ENCODE measurements at regions not wholly inside any gene's neighbourhood (a gene's known extent, or its start where the extent isn't known, plus 50 kb on each side); places are given as distances from the start of the nearest gene placed in this dataset.
A peak's percentile ranks its signal among the peaks of the same experiment; 100 is the strongest.
"Not testable (repeated sequence)": the region's sequence is repeated elsewhere in the genome, so short reads cannot be mapped to it uniquely, and the experiment has no call there.

GRCh38 chr14:82759656-82760055 lies 1226.0 kb upstream of the SEL1L start:
- DNase-seq, result no peak

DNA sequence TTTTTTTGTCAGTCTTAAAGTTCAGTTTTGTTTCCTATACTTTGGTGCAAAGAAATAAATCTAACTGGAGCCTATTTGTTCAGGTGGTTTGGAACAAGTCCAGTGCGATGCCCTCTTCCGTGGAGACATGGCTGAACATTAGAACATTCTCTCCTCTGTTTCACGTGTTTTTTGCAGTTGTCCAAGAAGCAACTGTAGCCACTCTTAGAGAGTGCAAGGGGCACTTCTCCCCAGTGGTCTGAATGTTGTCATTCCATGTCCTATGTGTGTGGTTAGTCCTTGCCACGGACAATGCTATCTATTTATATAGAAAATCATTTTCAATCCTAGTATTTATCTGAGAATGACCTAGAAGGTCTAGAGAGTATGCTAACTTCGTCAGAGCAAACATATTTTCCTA lies 1232.5 kb upstream of the SEL1L start:
- no peak for DNase-seq

DNA sequence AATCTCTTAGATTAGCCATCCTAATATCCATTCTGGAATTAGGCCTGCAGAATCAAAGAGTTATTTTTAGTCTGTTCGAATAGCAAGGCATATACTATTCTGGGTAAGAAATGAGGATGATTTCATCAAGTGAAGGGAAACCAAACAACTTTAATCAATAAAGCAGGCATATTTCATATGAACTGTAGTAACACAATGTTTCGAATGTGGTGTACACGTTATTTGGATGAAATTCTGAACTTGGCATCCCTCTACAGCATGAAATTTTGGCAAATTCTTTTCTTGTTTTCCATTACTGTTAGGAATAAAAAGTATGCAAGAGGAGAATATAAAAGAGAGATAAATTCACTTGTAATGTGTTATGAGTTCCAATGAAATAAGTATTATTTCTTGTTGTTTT lies 1233.3 kb upstream of the SEL1L start:
- no peak for DNase-seq

GRCh38 chr14:82776958-82777357 lies 1243.3 kb upstream of the SEL1L start:
- DNase-seq, result no peak

- DNase-seq, result no peak
Measured at GRCh38 chr14:82778008-82778590, 1244.4 kb upstream of the SEL1L start.

DNA sequence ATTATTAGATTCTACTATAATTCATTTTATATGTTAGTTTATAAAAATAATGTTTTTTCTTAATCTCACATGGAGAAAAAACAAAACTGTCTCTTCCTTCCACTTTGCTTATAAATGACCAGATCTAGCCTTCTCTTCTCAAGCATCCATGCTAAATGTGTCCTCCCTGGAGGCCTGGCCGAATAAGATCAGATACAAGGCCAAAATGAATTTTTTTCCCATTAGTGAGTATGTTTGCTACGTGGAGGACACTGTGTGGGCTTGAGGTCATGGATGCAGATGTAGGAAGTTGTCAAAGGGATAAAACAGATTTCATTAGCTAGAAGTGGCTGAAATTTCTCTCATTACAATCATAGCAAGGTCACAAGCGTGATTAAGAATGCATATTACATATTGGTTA lies 1244.9 kb upstream of the SEL1L start:
- no peak for DNase-seq

DNA sequence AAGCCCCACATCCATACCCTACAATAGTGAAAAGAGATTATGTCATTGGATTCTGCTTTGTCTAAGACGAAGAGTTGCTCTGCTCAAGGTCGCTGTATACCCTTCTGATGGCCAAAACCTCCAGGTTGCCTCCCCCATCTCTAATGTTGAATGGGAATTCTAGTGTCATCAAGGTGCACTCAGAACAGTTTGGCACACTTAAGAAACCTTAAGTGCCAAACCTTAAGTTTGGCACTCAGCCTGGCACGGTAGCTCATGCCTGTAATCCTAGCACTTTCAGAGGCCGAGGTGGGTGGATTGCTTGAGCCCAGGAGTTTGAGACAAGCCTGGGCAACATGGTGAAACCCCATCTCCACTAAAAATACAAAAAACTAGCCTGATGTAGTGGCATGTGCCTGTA lies 1245.6 kb upstream of the SEL1L start:
- DNase-seq, result no peak

GRCh38 chr14:82785756-82786482 lies 1252.3 kb upstream of the SEL1L start:
- DNase-seq, result no peak

DNA sequence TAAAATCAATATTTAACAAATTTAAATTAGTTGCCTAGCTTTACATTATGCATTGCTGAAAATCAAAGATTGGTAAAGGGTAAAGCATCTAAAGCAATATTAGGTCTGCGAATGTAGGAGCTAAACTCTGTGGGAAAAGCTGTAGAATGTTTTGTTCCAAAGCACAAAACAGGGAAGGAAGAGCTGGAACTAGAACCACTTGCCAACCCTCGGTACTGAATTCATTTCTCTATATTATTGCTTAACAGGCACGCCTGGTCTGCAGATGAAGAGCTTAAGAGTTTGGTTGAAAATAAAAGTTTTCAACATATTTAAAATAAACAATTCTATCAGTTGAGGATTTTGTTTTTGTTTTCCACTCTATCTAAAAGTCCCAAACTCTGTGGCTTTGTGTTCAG lies 1252.8 kb upstream of the SEL1L start:
- no peak for DNase-seq

GRCh38 chr14:82796086-82796485 lies 1262.4 kb upstream of the SEL1L start:
- no peak for DNase-seq

DNA sequence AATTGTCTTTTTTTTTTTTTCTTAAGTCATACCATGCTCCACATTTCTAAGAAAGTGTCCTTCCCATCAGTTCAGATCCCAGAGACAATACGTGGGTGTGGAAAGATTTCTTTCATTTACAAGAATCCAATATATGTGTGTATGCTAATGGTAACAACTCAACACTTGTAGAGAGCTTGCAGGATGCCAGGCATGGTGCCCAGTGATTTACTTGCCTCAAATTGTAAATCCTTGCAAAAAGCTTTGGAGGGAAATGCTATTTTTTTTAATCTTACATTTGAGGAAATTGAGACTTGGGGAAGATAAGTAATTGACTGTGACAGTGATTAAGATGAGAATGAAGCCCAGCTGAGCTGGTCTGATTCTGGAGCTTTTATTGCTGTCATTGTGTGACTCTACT lies 1264.6 kb upstream of the SEL1L start:
- no peak for DNase-seq

- DNase-seq, result no peak
Measured at GRCh38 chr14:82805892-82806825, 1272.5 kb upstream of the SEL1L start.

DNA sequence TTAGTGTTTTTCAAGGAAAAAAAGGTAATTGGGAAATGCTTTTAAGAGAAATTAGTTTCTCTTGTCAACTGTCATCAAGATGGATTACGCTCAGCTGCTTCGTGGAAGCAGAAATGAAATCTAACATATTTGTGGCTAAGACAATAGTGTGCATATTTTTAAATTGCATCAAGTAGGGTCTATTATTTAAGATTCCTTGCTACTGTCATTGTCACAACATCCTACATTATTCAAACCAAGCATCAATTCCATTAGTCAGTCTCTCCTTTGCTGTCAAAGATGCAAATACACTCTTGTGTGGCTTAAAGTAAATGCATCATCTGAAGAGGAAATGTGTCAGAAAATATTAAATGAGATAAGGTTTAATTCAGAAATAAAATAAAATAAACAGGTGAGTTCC lies 1277.6 kb upstream of the SEL1L start:
- no peak for DNase-seq

DNA sequence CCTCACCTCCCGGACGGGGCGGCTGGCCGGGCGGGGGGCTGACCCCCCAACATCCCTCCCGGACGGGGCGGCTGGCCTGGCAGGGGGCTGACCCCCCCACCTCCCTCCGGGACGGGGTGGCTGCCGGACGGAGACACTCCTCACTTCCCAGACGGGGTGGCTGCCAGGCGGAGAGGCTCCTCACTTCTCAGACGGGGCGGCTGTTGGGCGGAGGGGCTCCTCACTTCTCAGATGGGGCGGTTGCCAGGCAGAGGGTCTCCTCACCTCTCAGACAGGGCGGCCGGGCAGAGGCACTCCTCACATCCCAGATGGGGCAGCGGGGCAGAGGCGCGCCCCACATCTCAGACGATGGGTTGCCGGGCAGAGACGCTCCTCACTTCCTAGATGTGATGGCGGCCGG lies 1280.7 kb upstream of the SEL1L start:
- not testable (repeated sequence) for DNase-seq

GRCh38 chr14:82830596-82830995 lies 1296.9 kb upstream of the SEL1L start:
- no peak for DNase-seq

DNA sequence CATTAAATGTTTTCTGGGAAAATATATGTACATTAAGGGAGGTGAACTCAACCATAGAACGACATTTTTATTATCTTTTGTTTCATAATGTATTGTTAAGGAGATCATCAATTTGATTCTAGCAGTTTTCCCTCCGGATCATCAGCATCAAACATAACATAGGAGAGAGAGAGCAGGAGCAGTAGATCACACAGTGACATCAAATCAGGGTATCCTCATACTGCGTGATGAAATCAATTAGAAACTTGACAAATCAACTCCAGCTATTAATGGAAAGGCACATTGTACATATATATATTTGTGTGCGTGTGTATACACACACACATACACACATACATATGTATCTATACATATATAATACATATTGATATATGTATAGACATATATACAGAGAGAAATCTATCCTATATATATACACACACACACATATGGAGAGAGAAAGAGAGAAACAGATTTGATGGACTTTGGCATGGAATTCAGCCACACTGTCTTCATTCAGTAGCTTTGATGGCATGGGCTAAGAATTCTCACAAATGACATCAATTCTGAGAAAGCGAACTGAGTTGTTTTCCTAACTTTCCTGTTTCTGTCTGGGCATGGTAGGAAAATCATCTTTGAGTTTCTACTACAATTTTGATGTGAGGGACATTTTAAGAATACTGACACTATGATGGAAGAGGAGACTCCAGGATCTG lies 1302.8 kb upstream of the SEL1L start:
- no peak for DNase-seq

DNA sequence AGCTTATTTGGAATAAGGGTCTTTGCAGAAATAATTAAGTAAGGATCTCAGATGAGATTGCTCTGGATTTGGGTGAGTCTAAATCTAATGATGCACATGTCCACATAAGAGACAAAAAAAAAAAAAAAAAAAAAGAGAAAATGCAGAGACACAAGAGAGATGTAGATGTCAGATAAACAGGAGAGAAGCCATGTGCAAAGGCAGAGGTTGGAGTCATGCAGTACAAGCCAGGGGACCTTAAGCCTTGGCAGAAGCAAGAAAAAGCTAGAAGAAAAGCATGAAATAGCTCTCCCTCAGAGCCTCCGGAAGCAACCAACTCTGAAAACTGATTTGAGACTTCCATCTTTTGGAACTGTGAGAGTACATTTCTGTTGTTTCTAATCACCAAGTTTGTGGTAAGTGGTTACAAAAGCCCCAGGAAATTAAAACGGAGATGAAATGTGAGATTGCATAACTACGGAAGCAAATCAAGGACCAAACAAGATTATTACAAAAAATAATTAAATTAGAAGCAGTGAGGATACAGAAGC lies 1304.0 kb upstream of the SEL1L start:
- no peak for DNase-seq

DNA sequence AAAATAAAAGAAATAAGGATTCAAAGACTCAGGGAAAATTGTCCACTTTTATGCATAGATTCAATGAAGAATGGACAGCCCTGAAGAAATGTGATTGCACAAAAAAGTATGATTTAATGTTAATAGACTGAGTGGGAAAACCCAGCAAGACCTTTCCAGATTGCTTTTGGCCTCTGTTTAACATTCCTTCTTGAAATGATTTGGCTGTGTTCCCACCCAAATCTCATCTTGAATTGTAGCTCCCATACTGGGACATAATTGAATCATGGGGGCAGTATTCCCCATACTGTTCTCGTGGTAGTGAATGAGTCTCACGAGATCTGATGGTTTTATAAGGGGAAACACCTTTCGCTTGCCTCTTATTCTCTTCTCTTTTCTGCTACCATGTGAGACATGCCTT lies 1316.9 kb upstream of the SEL1L start:
- DNase-seq, result no peak

DNA sequence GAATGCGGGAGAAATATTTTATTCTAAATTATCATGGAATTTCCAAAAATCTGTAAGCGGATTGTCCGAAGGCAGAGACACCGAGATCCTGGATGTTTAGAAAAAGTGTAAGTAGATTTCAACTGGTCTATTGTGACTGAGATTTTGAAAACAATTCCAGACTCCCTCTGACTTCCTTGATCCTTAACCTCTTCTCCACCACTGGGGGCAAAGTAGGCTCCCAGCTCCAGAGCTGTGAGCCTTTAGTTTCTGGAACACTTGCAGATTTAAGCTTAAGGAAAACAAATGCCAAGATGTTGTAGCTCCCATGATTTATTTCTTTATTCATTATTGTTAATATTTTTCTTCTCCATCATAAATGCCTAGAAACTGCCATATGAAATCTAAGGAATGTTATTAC lies 1320.5 kb upstream of the SEL1L start:
- no peak for DNase-seq

DNA sequence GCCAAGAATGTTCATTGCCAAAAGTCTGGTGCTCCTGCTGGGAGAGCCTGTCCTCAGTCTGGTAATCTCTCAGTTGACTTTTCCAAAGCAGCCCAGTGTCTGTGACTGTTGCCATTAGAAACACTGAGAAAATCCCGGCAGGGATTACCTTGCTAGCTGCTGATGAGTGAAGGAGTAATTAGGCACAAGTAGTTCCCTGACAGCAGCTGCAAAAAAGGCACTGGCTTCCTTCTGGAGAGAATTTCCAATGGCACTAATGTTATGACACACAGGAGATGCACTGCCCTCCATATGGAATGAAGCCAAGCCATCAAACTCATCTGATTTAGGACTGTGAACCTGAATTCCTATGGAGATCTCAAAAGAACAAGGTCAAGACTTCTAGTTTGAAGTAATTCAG lies 1321.2 kb upstream of the SEL1L start:
- DNase-seq, result peak; percentile 37

GRCh38 chr14:82855912-82856391 lies 1322.3 kb upstream of the SEL1L start:
- DNase-seq, result peak; percentile 34

GRCh38 chr14:82861313-82861712 lies 1327.7 kb upstream of the SEL1L start:
- no peak for DNase-seq

DNA sequence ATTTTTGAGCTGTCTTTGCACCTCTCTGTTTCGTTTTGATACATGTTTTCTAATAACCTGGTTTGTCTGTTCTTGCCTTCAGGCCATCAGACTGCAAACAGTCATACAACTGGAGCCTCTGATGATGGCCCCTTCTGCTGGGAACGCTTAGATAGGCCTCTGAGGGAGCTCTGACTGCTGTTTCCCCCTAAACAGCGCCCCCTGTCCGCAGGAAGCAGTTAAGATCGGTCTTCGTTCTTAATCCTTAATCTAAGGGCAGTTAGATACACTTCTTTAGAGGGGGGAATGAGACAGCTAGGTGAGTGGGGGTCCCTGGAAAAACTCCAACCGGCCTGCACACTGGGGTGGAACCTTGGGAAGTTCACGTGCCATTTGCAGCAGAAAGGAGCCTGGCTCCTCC lies 1338.8 kb upstream of the SEL1L start:
- no peak for DNase-seq

Data from NCI-H146 (cell line).